Tibial nerve (tissue), 4 donors: ENCODE measurements at regions not wholly inside any gene's neighbourhood (a gene's known extent, or its start where the extent isn't known, plus 50 kb on each side); places are given as distances from the start of the nearest gene placed in this dataset.

Source experiments
- DNase-seq, 2 donors: peaks; one replicate each; pipeline ENCODE4 v3.0.0-alpha.2; 2019; ENCODE audit warnings: low spot score in 2 of 2
- H3K27ac ChIP-seq, 4 donors: fragments of 200-600 bp; sonication (generic) in 3 of 4; one replicate each; pipeline ENCODE4 v1.5.1; 2017 to 2019; ENCODE audit warnings: mild to moderate bottlenecking in 1 of 4
- H3K27me3 ChIP-seq, 2 donors: fragments of 200-600 bp; sonication (generic) in 1 of 2; one replicate each; pipeline versions ENCODE4 v1.5.1 to v1.6.0; 2017 to 2019
- H3K36me3 ChIP-seq, 3 donors: fragments of 200-600 bp; sonication (generic); one replicate each; pipeline ENCODE4 v1.5.1; 2018 to 2019
- H3K4me1 ChIP-seq, 4 donors: fragments of 200-600 bp; sonication (generic) in 3 of 4; one replicate each; pipeline ENCODE4 v1.5.1; 2017 to 2019
- H3K4me3 ChIP-seq, 4 donors: fragments of 200-600 bp; sonication (generic) in 3 of 4; one replicate each; pipeline ENCODE4 v1.5.1; 2017 to 2019; ENCODE audit warnings: mild to moderate bottlenecking in 1 of 4, moderate library complexity in 1 of 4
- H3K9me3 ChIP-seq, 4 donors: fragments of 200-600 bp; sonication (generic) in 3 of 4; one replicate each; pipeline ENCODE4 v1.5.1; 2017 to 2019
- CTCF ChIP-seq, 5 experiments: fragments of 200-600 bp in 3 of 5; fragments of 450-650 bp in 2 of 5; sonication (generic) in 3 of 5; IDR thresholded peaks; one replicate each; pipeline ENCODE4 v1.5.1; 2016 to 2019; ENCODE audit warnings: antibody characterized with exemption in 5 of 5, mild to moderate bottlenecking in 3 of 5, moderate library complexity in 2 of 5
- EP300 ChIP-seq, 2 donors: sonication (generic); formaldehyde crosslinking; IDR thresholded peaks; one replicate each; pipeline ENCODE4 v1.6.1; 2017; ENCODE audit warnings: antibody characterized with exemption in 2 of 2, mild to moderate bottlenecking in 1 of 2
- POLR2A ChIP-seq, 2 donors: fragments of 450-650 bp; IDR thresholded peaks; one replicate each; pipeline ENCODE4 v1.6.1; 2017; ENCODE audit warnings: antibody characterized with exemption in 2 of 2, mild to moderate bottlenecking in 2 of 2, moderate library complexity in 2 of 2
- WGBS, 2 donors: methylation state at CpG; one replicate each; pipeline ENCODE4 v1.1.5; 2018; 5-methylcytosine and 5-hydroxymethylcytosine counted together

DNA sequence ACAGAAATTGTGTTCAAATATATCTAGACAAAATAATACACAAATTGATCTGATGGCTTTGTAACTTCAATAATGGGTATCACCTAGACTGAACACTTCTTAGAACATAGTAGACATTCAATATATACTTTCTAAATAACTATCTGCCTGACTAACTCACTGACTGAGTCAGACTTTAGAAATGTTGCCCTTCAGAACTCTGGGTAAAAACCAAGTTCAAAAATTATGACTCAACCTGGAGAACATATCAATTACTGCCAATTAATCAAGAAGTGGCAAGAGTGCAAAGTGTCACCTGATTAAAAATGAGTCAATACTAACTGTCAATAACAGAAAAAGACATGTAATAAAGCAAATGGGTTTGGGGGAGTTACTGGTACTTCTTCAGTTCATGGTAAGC, 144.6 kb upstream of the TMCO5A start:
- Histone ChIP-seq H3K27ac (no peak overlapping the region), H3K36me3 (no peaks in the 10 kb centered on the region)

DNA sequence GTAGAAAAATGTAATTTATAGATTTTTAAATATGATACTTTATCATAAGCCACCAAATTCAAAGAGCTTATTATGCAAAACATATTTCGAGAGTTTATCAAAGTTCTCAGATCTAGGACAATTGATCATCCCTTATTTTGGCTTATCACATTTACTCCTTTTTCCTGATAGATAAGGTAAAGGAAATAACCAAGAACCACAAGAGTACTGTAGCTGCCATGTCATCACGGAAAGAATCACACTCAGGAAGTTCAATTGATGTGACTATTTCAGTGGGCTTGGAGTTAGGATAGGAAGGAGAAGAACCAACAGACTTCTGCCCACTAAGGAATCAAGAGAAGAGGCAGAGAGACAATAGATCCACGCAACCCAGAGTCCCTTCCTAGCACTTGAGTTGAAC, 142.7 kb upstream of the TMCO5A start:
- TF ChIP-seq POLR2A (IDR thresholded peaks at IDR 0.05) = no peak
- TF ChIP-seq CTCF (IDR thresholded peaks at IDR 0.05) = no peak
- no peak for TF ChIP-seq EP300 (IDR thresholded peaks at IDR 0.05)
- H3K27me3 ChIP-seq = no peaks in the 10 kb centered on the region
- no peak for DNase-seq
- WGBS, 2 donors = 86% methylated on average over 3 of the region's 3 CpGs
- H3K9me3 ChIP-seq = no peaks in the 10 kb centered on the region
- no peak overlapping the region for H3K4me3 ChIP-seq
- no peaks in the 10 kb centered on the region for H3K36me3 ChIP-seq
- no peaks in the 10 kb centered on the region for H3K4me1 ChIP-seq
- H3K27ac ChIP-seq = no peak overlapping the region

More for the DNA sequence above, 144.6 kb upstream of the TMCO5A start:
- Histone ChIP-seq H3K9me3 (no peaks in the 10 kb centered on the region), H3K4me1 (no peaks in the 10 kb centered on the region), H3K27me3 (no peaks in the 10 kb centered on the region), H3K4me3 (no peak overlapping the region)
- no peak for TF ChIP-seq POLR2A (IDR thresholded peaks at IDR 0.05)
- no peak for TF ChIP-seq CTCF (IDR thresholded peaks at IDR 0.05)
- no peak for TF ChIP-seq EP300 (IDR thresholded peaks at IDR 0.05)
- DNase-seq = no peak

GRCh38 chr15:37792351-37792750, 142.1 kb upstream of the TMCO5A start:
- H3K27me3 ChIP-seq = no peaks in the 10 kb centered on the region
- no peak overlapping the region for H3K27ac ChIP-seq
- no peaks in the 10 kb centered on the region for H3K9me3 ChIP-seq
- TF ChIP-seq EP300 (IDR thresholded peaks at IDR 0.05) = no peak
- TF ChIP-seq CTCF (IDR thresholded peaks at IDR 0.05) = no peak
- TF ChIP-seq POLR2A (IDR thresholded peaks at IDR 0.05) = no peak
- no peak for DNase-seq
- 81 to 86% methylated on average over 4 of the region's 4 CpGs for WGBS, 2 donors
- H3K4me1 ChIP-seq = no peaks in the 10 kb centered on the region
- H3K36me3 ChIP-seq = no peaks in the 10 kb centered on the region
- no peak overlapping the region for H3K4me3 ChIP-seq

DNA sequence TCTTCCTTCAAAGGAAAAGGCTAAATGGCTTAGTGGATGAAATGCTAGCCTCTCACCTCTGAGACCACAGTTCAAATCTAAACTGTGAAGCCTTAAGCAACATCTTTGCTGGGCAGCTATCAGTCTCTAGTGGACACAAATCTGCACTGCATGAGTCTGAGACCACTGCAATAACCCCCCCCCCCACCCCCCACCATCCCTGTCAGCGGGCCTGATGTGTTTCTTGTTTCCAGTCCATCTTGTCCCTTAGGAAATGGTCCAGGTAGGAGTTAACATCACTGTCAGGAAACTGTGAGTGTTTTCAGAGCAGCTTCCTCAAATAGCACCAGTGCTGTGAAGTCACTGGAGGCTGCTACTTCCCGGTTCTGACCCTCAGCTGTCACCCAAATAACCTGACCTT, 140.6 kb upstream of the TMCO5A start:
- no peak overlapping the region for H3K4me3 ChIP-seq
- no peak overlapping the region for H3K27ac ChIP-seq
- no peak for DNase-seq
- no peaks in the 10 kb centered on the region for H3K36me3 ChIP-seq
- H3K4me1 ChIP-seq = no peaks in the 10 kb centered on the region
- TF ChIP-seq EP300 (IDR thresholded peaks at IDR 0.05) (no peak), CTCF (IDR thresholded peaks at IDR 0.05) (no peak), POLR2A (IDR thresholded peaks at IDR 0.05) (no peak)
- H3K9me3 ChIP-seq = no peaks in the 10 kb centered on the region
- no peaks in the 10 kb centered on the region for H3K27me3 ChIP-seq
- 18 to 35% methylated on average over 2 of the region's 2 CpGs for WGBS, 2 donors

GRCh38 chr15:37794947-37795346, 139.5 kb upstream of the TMCO5A start:
- no peak for TF ChIP-seq EP300 (IDR thresholded peaks at IDR 0.05)
- TF ChIP-seq CTCF (IDR thresholded peaks at IDR 0.05) = no peak
- TF ChIP-seq POLR2A (IDR thresholded peaks at IDR 0.05) = no peak
- WGBS, 2 donors = 10 to 22% methylated on average over 1 of the region's 1 CpG
- no peak for DNase-seq

More at GRCh38 chr15:37794947-37795346, 139.5 kb upstream of the TMCO5A start:
- Histone ChIP-seq H3K36me3 (no peaks in the 10 kb centered on the region), H3K4me1 (no peaks in the 10 kb centered on the region), H3K4me3 (no peak overlapping the region), H3K9me3 (no peaks in the 10 kb centered on the region), H3K27ac (no peak overlapping the region), H3K27me3 (no peaks in the 10 kb centered on the region)
